DOHH2 (cell line): ENCODE measurements at regions not wholly inside any gene's neighbourhood (a gene's known extent, or its start where the extent isn't known, plus 50 kb on each side); places are given as distances from the start of the nearest gene placed in this dataset.

Experiments
- CTCF ChIP-seq: fragments of 200-600 bp; sonication (generic); IDR thresholded peaks from one replicate; pipeline ENCODE4 v1.5.1; 2014; ENCODE audit warnings: antibody characterized with exemption, mild to moderate bottlenecking, low read depth, low read length; ENCODE audit not compliant: poor library complexity, severe bottlenecking
- EZH2phosphoT487 ChIP-seq: fragments of 200-600 bp; sonication (generic); IDR thresholded peaks from 2 replicates; pipeline ENCODE4 v1.6.1; 2017; ENCODE audit warnings: borderline replicate concordance, mild to moderate bottlenecking, antibody characterized with exemption, low read length, moderate library complexity, mixed read lengths

- no peak for TF ChIP-seq EZH2phosphoT487
- TF ChIP-seq CTCF, result no peak
Measured at GRCh38 chr4:145266881-145267280, 86.5 kb upstream of the OTUD4 start.
